ENCODE measurements at regions not wholly inside any gene's neighbourhood (a gene's known extent, or its start where the extent isn't known, plus 50 kb on each side); places are given as distances from the start of the nearest gene placed in this dataset.

- no peak for DNase-seq
- peaks cover 28% of the 10 kb centered on the region for H3K4me1 Mint-ChIP-seq
- H3K4me3 Mint-ChIP-seq: no peak overlapping the region
- H3K27me3 Mint-ChIP-seq (ENCODE audit: low read depth, poor library complexity): peaks cover 15% of the 10 kb centered on the region
- no peaks in the 10 kb centered on the region for H3K36me3 Mint-ChIP-seq (ENCODE audit: low read depth)
- TF ChIP-seq, protein P1, sequence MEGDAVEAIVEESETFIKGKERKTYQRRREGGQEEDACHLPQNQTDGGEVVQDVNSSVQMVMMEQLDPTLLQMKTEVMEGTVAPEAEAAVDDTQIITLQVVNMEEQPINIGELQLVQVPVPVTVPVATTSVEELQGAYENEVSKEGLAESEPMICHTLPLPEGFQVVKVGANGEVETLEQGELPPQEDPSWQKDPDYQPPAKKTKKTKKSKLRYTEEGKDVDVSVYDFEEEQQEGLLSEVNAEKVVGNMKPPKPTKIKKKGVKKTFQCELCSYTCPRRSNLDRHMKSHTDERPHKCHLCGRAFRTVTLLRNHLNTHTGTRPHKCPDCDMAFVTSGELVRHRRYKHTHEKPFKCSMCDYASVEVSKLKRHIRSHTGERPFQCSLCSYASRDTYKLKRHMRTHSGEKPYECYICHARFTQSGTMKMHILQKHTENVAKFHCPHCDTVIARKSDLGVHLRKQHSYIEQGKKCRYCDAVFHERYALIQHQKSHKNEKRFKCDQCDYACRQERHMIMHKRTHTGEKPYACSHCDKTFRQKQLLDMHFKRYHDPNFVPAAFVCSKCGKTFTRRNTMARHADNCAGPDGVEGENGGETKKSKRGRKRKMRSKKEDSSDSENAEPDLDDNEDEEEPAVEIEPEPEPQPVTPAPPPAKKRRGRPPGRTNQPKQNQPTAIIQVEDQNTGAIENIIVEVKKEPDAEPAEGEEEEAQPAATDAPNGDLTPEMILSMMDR (IDR thresholded peaks at IDR 0.05): no peak
- peaks cover 7% of the 10 kb centered on the region for H3K9me3 Mint-ChIP-seq
- H3K27ac Mint-ChIP-seq: no peak overlapping the region
Measured at GRCh38 chr1:214126697-214127146, 138.9 kb downstream of the PROX1 start.

DNA sequence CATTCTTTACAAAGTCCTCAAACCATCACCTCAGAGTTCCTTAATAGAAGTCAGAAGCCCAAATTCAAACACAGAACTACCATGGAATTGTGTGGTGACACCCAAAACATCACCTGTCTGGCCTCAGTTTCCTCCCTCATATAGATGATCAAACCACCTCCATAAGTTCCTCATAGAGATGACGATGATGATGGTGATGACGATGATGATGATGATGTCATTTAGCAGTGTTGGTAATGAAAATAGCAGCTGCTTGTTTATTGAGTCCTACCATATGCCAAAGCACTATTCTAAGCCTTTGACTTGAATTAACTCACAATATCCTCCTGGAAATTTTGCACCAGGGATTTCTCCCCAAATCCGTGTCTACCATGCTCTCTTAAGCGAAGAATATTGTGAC is 139.9 kb downstream of the PROX1 start:
- H3K4me1 Mint-ChIP-seq: peaks cover 28% of the 10 kb centered on the region
- no peaks in the 10 kb centered on the region for H3K36me3 Mint-ChIP-seq (ENCODE audit: low read depth)
- peaks cover 13% of the 10 kb centered on the region for H3K27me3 Mint-ChIP-seq (ENCODE audit: low read depth, poor library complexity)
- no peak for DNase-seq
- no peak overlapping the region for H3K4me3 Mint-ChIP-seq
- no peak overlapping the region for H3K27ac Mint-ChIP-seq
- H3K9me3 Mint-ChIP-seq: peaks cover 12% of the 10 kb centered on the region
- TF ChIP-seq, protein P1 (IDR thresholded peaks at IDR 0.05): no peak

DNA sequence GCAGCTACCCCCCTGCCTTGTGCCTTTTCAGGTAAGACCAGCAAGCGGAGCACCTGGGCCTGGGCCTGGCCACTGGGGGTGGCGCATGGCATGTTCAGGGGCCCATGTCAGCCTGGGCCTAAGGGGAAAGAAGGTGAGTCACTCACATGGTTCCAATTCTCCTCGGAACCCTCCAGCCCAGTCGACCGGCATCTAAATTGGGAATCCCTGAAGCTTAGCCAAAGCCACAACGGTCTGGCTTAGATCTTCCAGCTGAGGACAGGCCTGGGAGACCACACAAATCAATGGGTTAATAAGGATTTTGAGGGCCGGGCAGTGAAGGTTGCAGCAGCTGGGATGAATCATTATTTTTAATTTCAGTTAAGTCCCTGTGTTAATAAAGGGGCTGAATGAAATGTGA is 145.1 kb upstream of the SMYD2 start:
- Mint-ChIP-seq H3K36me3 (ENCODE audit: low read depth) (no peaks in the 10 kb centered on the region), H3K4me1 (peaks cover 8% of the 10 kb centered on the region), H3K4me3 (no peak overlapping the region), H3K27me3 (ENCODE audit: low read depth, poor library complexity) (peaks cover 16% of the 10 kb centered on the region), H3K27ac (no peak overlapping the region), H3K9me3 (peaks cover 28% of the 10 kb centered on the region)
- TF ChIP-seq, protein P1 (IDR thresholded peaks at IDR 0.05): no peak
- no peak for DNase-seq

- H3K4me3 Mint-ChIP-seq: no peak overlapping the region
- peaks cover 24% of the 10 kb centered on the region for H3K9me3 Mint-ChIP-seq
- no peak for DNase-seq
- peaks cover 16% of the 10 kb centered on the region for H3K27me3 Mint-ChIP-seq (ENCODE audit: low read depth, poor library complexity)
- no peaks in the 10 kb centered on the region for H3K36me3 Mint-ChIP-seq (ENCODE audit: low read depth)
- peaks cover 8% of the 10 kb centered on the region for H3K4me1 Mint-ChIP-seq
- TF ChIP-seq, protein P1 (IDR thresholded peaks at IDR 0.05): no peak
- H3K27ac Mint-ChIP-seq: peak overlapping the region; percentile 70
Measured at GRCh38 chr1:214136324-214136919, 144.5 kb upstream of the SMYD2 start.

GRCh38 chr1:214141486-214141885 is 139.5 kb upstream of the SMYD2 start:
- H3K27me3 Mint-ChIP-seq (ENCODE audit: low read depth, poor library complexity): peaks cover 8% of the 10 kb centered on the region
- TF ChIP-seq, protein P1 (IDR thresholded peaks at IDR 0.05): no peak
- H3K4me1 Mint-ChIP-seq: peaks cover 18% of the 10 kb centered on the region
- H3K4me3 Mint-ChIP-seq: no peak overlapping the region
- no peak for DNase-seq
- H3K9me3 Mint-ChIP-seq: no peaks in the 10 kb centered on the region
- H3K36me3 Mint-ChIP-seq (ENCODE audit: low read depth): no peaks in the 10 kb centered on the region
- no peak overlapping the region for H3K27ac Mint-ChIP-seq

Data from nephron progenitor cell (in vitro differentiated cells).